ENCODE measurements at regions not wholly inside any gene's neighbourhood (a gene's known extent, or its start where the extent isn't known, plus 50 kb on each side); places are given as distances from the start of the nearest gene placed in this dataset.

- H2AK9ac ChIP-seq (replicated peaks; ENCODE audit: low read depth, low read length, poor library complexity): no peak overlapping the region
- no peaks in the 10 kb centered on the region for H3K9me1 ChIP-seq (ENCODE audit: insufficient read depth, low read length)
- no peak overlapping the region for H4K5ac ChIP-seq (ENCODE audit: low read depth, low read length)
- dilution Hi-C loops (cut with HindIII; ENCODE audit: low sequenced_read_pairs, unreplicated experiment) (no loop called here), intact Hi-C loops (cut with micrococcal nuclease) (no loop called here), in situ Hi-C loops (cut with MboI; ENCODE audit: low sequenced_read_pairs) (no loop called here)
- no peak for TF ChIP-seq MAFK (IDR thresholded peaks at IDR 0.05; ENCODE audit: low read depth, low read length)
- TF ChIP-seq RAD21 (IDR thresholded peaks at IDR 0.05; ENCODE audit: low read length): no peak
- TF ChIP-seq MAZ (IDR thresholded peaks at IDR 0.05; ENCODE audit: borderline replicate concordance, low read depth, low read length): no peak
- TF ChIP-seq SMC3 (IDR thresholded peaks at IDR 0.05; ENCODE audit: low read depth, low read length): no peak
- TF ChIP-seq, protein P1, sequence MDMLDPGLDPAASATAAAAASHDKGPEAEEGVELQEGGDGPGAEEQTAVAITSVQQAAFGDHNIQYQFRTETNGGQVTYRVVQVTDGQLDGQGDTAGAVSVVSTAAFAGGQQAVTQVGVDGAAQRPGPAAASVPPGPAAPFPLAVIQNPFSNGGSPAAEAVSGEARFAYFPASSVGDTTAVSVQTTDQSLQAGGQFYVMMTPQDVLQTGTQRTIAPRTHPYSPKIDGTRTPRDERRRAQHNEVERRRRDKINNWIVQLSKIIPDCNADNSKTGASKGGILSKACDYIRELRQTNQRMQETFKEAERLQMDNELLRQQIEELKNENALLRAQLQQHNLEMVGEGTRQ (IDR thresholded peaks at IDR 0.05; ENCODE audit: low read depth, low read length): no peak
- no peak for TF ChIP-seq RCOR1 (IDR thresholded peaks at IDR 0.05; ENCODE audit: insufficient replicate concordance, low read length)
- TF ChIP-seq ELK1 (IDR thresholded peaks at IDR 0.05; ENCODE audit: borderline replicate concordance, low read depth, low read length): no peak
- TF ChIP-seq RFX5 (IDR thresholded peaks at IDR 0.05; ENCODE audit: low read depth, low read length): no peak
- TF ChIP-seq CTCF (conservative IDR thresholded peaks at IDR 0.05; ENCODE audit: low read depth, low read length): no peak
- no peak for TF ChIP-seq POLR2A (IDR thresholded peaks at IDR 0.05; ENCODE audit: low read depth, low read length)
- TF ChIP-seq FOS (IDR thresholded peaks at IDR 0.05; ENCODE audit: low read depth, low read length): no peak
- no peak for TF ChIP-seq NFE2L2 (IDR thresholded peaks at IDR 0.05; ENCODE audit: low read depth, low read length)
- no peak for TF ChIP-seq MXI1 (IDR thresholded peaks at IDR 0.05; ENCODE audit: borderline replicate concordance, low read depth, low read length)
- no peak for TF ChIP-seq CEBPB (IDR thresholded peaks at IDR 0.05; ENCODE audit: low read depth, low read length)
- no peak overlapping the region for H3K4me3 ChIP-seq (ENCODE audit: insufficient read depth, low read depth, low read length)
- DNase-seq: no peak
- no peaks in the 10 kb centered on the region for H3K4me1 ChIP-seq (ENCODE audit: control insufficient read depth, insufficient read depth, low read length)
- no peak overlapping the region for H3K23ac ChIP-seq (ENCODE audit: low read depth, low read length)
- H2BK20ac ChIP-seq (ENCODE audit: low read depth, low read length): no peak overlapping the region
- H4K91ac ChIP-seq (ENCODE audit: insufficient read depth, low read depth, low read length): no peak overlapping the region
- no peak for ATAC-seq (ENCODE audit: low read depth)
- no peak overlapping the region for H3K27ac ChIP-seq (ENCODE audit: insufficient read depth, low read length)
- no peaks in the 10 kb centered on the region for H3K79me1 ChIP-seq (ENCODE audit: low read depth in 1 of 2, low read length in 2 of 2)
- no peak overlapping the region for H2BK15ac ChIP-seq (ENCODE audit: low read depth, low read length)
- no peak overlapping the region for H3K14ac ChIP-seq (replicated peaks; ENCODE audit: low read depth, low read length)
- WGBS, 2 experiments (ENCODE audit: extremely low coverage in 2 of 2, insufficient read length in 1 of 2): no CpG with 5 or more reads among the region's 4 CpGs
- no peak overlapping the region for H3K18ac ChIP-seq (ENCODE audit: low read depth, low read length)
- no peaks in the 10 kb centered on the region for H3K9me3 ChIP-seq (ENCODE audit: control insufficient read depth, insufficient read depth, low read length)
- H2AFZ ChIP-seq (replicated peaks; ENCODE audit: low read length, poor library complexity): no peak overlapping the region
- H3K27me3 ChIP-seq (ENCODE audit: control insufficient read depth, insufficient read depth, low read length): no peaks in the 10 kb centered on the region
- CTCF ChIA-PET: no interaction called here
- no peaks in the 10 kb centered on the region for H4K20me1 ChIP-seq (ENCODE audit: insufficient read depth, low read length)
- POLR2A ChIA-PET (ENCODE audit: unreplicated experiment): no interaction called here
- H2BK120ac ChIP-seq (ENCODE audit: low read depth, low read length): no peak overlapping the region
- no peaks in the 10 kb centered on the region for H3K36me3 ChIP-seq (ENCODE audit: control insufficient read depth, insufficient read depth, low read length)
- H4K8ac ChIP-seq (ENCODE audit: low read depth in 2 of 2, low read length in 2 of 2): no peak overlapping the region
- H3K4me2 ChIP-seq (ENCODE audit: low read depth, low read length): no peak overlapping the region
- no peak overlapping the region for H3K4ac ChIP-seq (ENCODE audit: low read depth, low read length)
- no TSS peak for BruUV-seq (replicated peaks)
- no peak overlapping the region for H2AK5ac ChIP-seq (ENCODE audit: low read depth, low read length)
- H2BK5ac ChIP-seq (ENCODE audit: low read depth, low read length, poor library complexity, severe bottlenecking): no peak overlapping the region
- no peak overlapping the region for H3K9ac ChIP-seq (ENCODE audit: low read depth, low read length)
- no peak overlapping the region for H3K56ac ChIP-seq (ENCODE audit: extremely low read depth, insufficient read depth, low read length)
Measured at GRCh38 chr4:64564126-64564525, 154.9 kb upstream of the TECRL start.

All from IMR-90 (cell line).